Spinal cord (tissue), 9 donors: ENCODE measurements at regions not wholly inside any gene's neighbourhood (a gene's known extent, or its start where the extent isn't known, plus 50 kb on each side); places are given as distances from the start of the nearest gene placed in this dataset.

Experiments
- DNase-seq, 6 donors: peaks; one replicate each; pipeline versions ENCODE4 v3.0.0 to v3.0.0-alpha.2; 2013 to 2015; ENCODE audit warnings: low spot score in 6 of 6, low read depth in 4 of 6
- H3K27ac ChIP-seq: one replicate; pipeline ENCODE4 v1.5.1; 2013; ENCODE audit warnings: low read depth, low read length, control low read depth
- H3K27me3 ChIP-seq: one replicate; pipeline ENCODE4 v1.6.1; 2013; ENCODE audit warnings: low read length; ENCODE audit not compliant: control insufficient read depth, insufficient read depth
- H3K36me3 ChIP-seq: one replicate; pipeline ENCODE4 v1.6.1; 2013; ENCODE audit warnings: low read length; ENCODE audit not compliant: control insufficient read depth, insufficient read depth
- H3K4me1 ChIP-seq: one replicate; pipeline ENCODE4 v1.6.1; 2013; ENCODE audit warnings: low read length; ENCODE audit not compliant: control insufficient read depth, insufficient read depth
- H3K4me3 ChIP-seq: one replicate; pipeline ENCODE4 v1.5.1; 2013; ENCODE audit warnings: low read depth, low read length, control low read depth
- H3K9me3 ChIP-seq: one replicate; pipeline ENCODE4 v1.6.1; 2013; ENCODE audit warnings: low read length; ENCODE audit not compliant: control insufficient read depth, insufficient read depth
- WGBS: methylation state at CpG from one replicate; pipeline ENCODE4 v1.1.5; 2013; ENCODE audit warnings: missing lambda C conversion rate; ENCODE audit not compliant: insufficient coverage; 5-methylcytosine and 5-hydroxymethylcytosine counted together
- donor health status: healthy.

GRCh38 chr15:29530966-29531365, 261.3 kb upstream of the NSMCE3 start:
- WGBS, result 90% methylated on average over 7 of the region's 9 CpGs
- DNase-seq, result no peak
- Histone ChIP-seq H3K27me3 (no peaks in the 10 kb centered on the region), H3K27ac (no peak overlapping the region), H3K36me3 (no peaks in the 10 kb centered on the region), H3K4me3 (no peak overlapping the region), H3K4me1 (peaks cover 3% of the 10 kb centered on the region), H3K9me3 (no peaks in the 10 kb centered on the region)

GRCh38 chr15:29529043-29529442, 259.4 kb upstream of the NSMCE3 start:
- WGBS, result 100% methylated on average over 1 of the region's 3 CpGs
- Histone ChIP-seq H3K4me3 (no peak overlapping the region), H3K27ac (no peak overlapping the region), H3K27me3 (no peaks in the 10 kb centered on the region), H3K36me3 (no peaks in the 10 kb centered on the region), H3K4me1 (peaks cover 3% of the 10 kb centered on the region), H3K9me3 (no peaks in the 10 kb centered on the region)
- DNase-seq, result no peak

GRCh38 chr15:29528276-29528675, 258.7 kb upstream of the NSMCE3 start:
- Histone ChIP-seq H3K36me3 (no peaks in the 10 kb centered on the region), H3K27me3 (no peaks in the 10 kb centered on the region), H3K4me3 (no peak overlapping the region), H3K4me1 (peaks cover 3% of the 10 kb centered on the region), H3K27ac (no peak overlapping the region), H3K9me3 (no peaks in the 10 kb centered on the region)
- 80% methylated on average over 1 of the region's 1 CpG for WGBS
- peak in 2 of 6 donors; percentile 10 to 84 for DNase-seq

- Histone ChIP-seq H3K4me1 (peaks cover 3% of the 10 kb centered on the region), H3K36me3 (no peaks in the 10 kb centered on the region), H3K9me3 (no peaks in the 10 kb centered on the region), H3K27ac (no peak overlapping the region), H3K27me3 (no peaks in the 10 kb centered on the region), H3K4me3 (no peak overlapping the region)
- no peak for DNase-seq
- WGBS, result 87% methylated on average over 5 of the region's 5 CpGs
Observed at GRCh38 chr15:29526802-29527201, 257.2 kb upstream of the NSMCE3 start.

GRCh38 chr15:29522373-29523276, 253.0 kb upstream of the NSMCE3 start:
- 69% methylated on average over 7 of the region's 7 CpGs for WGBS
- no peak for DNase-seq
- Histone ChIP-seq H3K36me3 (no peaks in the 10 kb centered on the region), H3K9me3 (no peaks in the 10 kb centered on the region), H3K27me3 (no peaks in the 10 kb centered on the region), H3K27ac (no peak overlapping the region), H3K4me3 (no peak overlapping the region), H3K4me1 (no peaks in the 10 kb centered on the region)

GRCh38 chr15:29518442-29518841, 248.8 kb upstream of the NSMCE3 start:
- no peak overlapping the region for H3K4me3 ChIP-seq
- H3K27ac ChIP-seq, result no peak overlapping the region
- H3K4me1 ChIP-seq, result no peaks in the 10 kb centered on the region
- no peaks in the 10 kb centered on the region for H3K9me3 ChIP-seq
- WGBS, result 86% methylated on average over 2 of the region's 4 CpGs
- no peak for DNase-seq
- no peaks in the 10 kb centered on the region for H3K27me3 ChIP-seq
- no peaks in the 10 kb centered on the region for H3K36me3 ChIP-seq

GRCh38 chr15:29517829-29518228, 248.2 kb upstream of the NSMCE3 start:
- Histone ChIP-seq H3K27me3 (no peaks in the 10 kb centered on the region), H3K9me3 (no peaks in the 10 kb centered on the region), H3K27ac (no peak overlapping the region), H3K36me3 (no peaks in the 10 kb centered on the region), H3K4me1 (no peaks in the 10 kb centered on the region), H3K4me3 (no peak overlapping the region)
- 100% methylated on average over 2 of the region's 4 CpGs for WGBS
- DNase-seq, result no peak

GRCh38 chr15:29516929-29517328, 247.3 kb upstream of the NSMCE3 start:
- no CpG with 5 or more reads among the region's 3 CpGs for WGBS
- no peaks in the 10 kb centered on the region for H3K27me3 ChIP-seq
- DNase-seq, result no peak
- H3K36me3 ChIP-seq, result no peaks in the 10 kb centered on the region
- H3K4me1 ChIP-seq, result no peaks in the 10 kb centered on the region
- H3K27ac ChIP-seq, result no peak overlapping the region
- no peak overlapping the region for H3K4me3 ChIP-seq
- H3K9me3 ChIP-seq, result no peaks in the 10 kb centered on the region

GRCh38 chr15:29514926-29515325, 245.3 kb upstream of the NSMCE3 start:
- Histone ChIP-seq H3K4me1 (no peaks in the 10 kb centered on the region), H3K27me3 (no peaks in the 10 kb centered on the region), H3K27ac (no peak overlapping the region), H3K4me3 (no peak overlapping the region), H3K36me3 (no peaks in the 10 kb centered on the region), H3K9me3 (no peaks in the 10 kb centered on the region)
- no peak for DNase-seq
- 97% methylated on average over 2 of the region's 4 CpGs for WGBS

GRCh38 chr15:29511663-29512062, 242.0 kb upstream of the NSMCE3 start:
- Histone ChIP-seq H3K27ac (no peak overlapping the region), H3K36me3 (no peaks in the 10 kb centered on the region), H3K4me1 (no peaks in the 10 kb centered on the region), H3K4me3 (no peak overlapping the region), H3K9me3 (peaks cover 2% of the 10 kb centered on the region), H3K27me3 (no peaks in the 10 kb centered on the region)
- WGBS, result no CpG with 5 or more reads among the region's 4 CpGs
- no peak for DNase-seq
